ENCODE measurements at regions not wholly inside any gene's neighbourhood (a gene's known extent, or its start where the extent isn't known, plus 50 kb on each side); places are given as distances from the start of the nearest gene placed in this dataset.
A peak's percentile ranks its signal among the peaks of the same experiment; 100 is the strongest.

DNA sequence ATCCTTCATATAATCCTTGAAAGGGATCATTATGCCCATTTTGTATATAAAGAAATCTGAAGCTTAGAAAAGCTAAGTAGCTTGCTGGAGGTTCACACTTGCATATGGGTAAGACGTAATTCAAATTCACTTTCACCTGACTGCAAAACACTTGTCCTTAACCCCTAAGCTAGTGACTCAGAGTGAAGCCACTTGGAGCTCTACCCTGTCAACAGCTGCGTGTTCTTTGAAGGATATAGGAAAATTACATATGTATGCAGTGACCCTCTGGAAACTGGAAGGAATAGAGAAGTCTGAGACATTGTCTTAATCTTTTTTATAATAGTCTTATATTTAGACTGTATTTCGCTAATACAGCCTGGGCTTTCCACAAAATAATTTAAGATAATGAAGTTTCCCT, 80.0 kb upstream of the STK32A start:
- H3K27ac ChIP-seq (ENCODE audit: low read depth, low read length): no peak overlapping the region
- Mint-ChIP-seq H3K9me3 (ENCODE audit: unreplicated experiment) (no peaks in the 10 kb centered on the region), H3K4me1 (ENCODE audit: low read depth, unreplicated experiment) (no peaks in the 10 kb centered on the region), H3K36me3 (ENCODE audit: low read depth, unreplicated experiment) (no peaks in the 10 kb centered on the region), H3K4me3 (ENCODE audit: unreplicated experiment) (no peak overlapping the region), H3K27me3 (ENCODE audit: low read depth, unreplicated experiment) (no peaks in the 10 kb centered on the region), H3K27ac (ENCODE audit: unreplicated experiment) (no peak overlapping the region)
- H3K4me1 ChIP-seq (ENCODE audit: insufficient read depth, low read length): no peaks in the 10 kb centered on the region
- H3K4me3 ChIP-seq (ENCODE audit: insufficient read depth, low read depth, low read length): no peak overlapping the region
- no peak for DNase-seq (ENCODE audit: low read depth)
- H4K20me1 ChIP-seq (ENCODE audit: insufficient read depth, low read length): no peaks in the 10 kb centered on the region
- H3K36me3 ChIP-seq (ENCODE audit: insufficient read depth, low read length): no peaks in the 10 kb centered on the region
- no peak overlapping the region for H3K4me2 ChIP-seq (ENCODE audit: low read length)
- no peak overlapping the region for H2AFZ ChIP-seq (ENCODE audit: low read depth, low read length)
- H3K79me2 ChIP-seq (ENCODE audit: insufficient read depth, low read length): no peaks in the 10 kb centered on the region
- no peak for FAIRE-seq
- no peaks in the 10 kb centered on the region for H3K9me3 ChIP-seq (ENCODE audit: insufficient read depth, low read depth, low read length)
- H3K27me3 ChIP-seq (ENCODE audit: insufficient read depth, low read length): no peaks in the 10 kb centered on the region
- no peak overlapping the region for H3K9ac ChIP-seq (ENCODE audit: low read length)
- TF ChIP-seq EZH2 (IDR thresholded peaks at IDR 0.05; ENCODE audit: insufficient read depth, low read length): no peak
- TF ChIP-seq, protein P1, sequence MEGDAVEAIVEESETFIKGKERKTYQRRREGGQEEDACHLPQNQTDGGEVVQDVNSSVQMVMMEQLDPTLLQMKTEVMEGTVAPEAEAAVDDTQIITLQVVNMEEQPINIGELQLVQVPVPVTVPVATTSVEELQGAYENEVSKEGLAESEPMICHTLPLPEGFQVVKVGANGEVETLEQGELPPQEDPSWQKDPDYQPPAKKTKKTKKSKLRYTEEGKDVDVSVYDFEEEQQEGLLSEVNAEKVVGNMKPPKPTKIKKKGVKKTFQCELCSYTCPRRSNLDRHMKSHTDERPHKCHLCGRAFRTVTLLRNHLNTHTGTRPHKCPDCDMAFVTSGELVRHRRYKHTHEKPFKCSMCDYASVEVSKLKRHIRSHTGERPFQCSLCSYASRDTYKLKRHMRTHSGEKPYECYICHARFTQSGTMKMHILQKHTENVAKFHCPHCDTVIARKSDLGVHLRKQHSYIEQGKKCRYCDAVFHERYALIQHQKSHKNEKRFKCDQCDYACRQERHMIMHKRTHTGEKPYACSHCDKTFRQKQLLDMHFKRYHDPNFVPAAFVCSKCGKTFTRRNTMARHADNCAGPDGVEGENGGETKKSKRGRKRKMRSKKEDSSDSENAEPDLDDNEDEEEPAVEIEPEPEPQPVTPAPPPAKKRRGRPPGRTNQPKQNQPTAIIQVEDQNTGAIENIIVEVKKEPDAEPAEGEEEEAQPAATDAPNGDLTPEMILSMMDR (IDR thresholded peaks at IDR 0.05; ENCODE audit: insufficient read depth, low read depth, low read length): no peak

DNA sequence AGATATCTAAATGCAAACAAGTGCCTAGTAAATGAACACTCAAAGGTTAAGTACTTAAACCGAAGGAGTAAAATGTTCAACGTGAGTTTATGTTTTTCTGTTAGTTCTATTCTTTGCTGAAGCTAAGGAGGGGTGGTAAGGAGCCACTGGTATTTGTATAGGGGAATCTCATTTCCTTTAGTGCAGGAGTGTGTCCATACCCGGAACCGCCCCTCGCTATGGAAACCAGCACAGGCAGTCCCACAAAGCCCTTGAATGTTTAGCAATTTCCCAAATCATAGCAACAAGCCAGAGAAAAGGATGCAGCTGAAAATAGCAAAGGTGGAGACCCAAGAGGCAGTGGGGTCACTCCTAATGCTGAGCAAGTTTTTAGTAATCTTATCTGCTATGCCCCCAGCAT, 78.8 kb upstream of the STK32A start:
- DNase-seq (ENCODE audit: low read depth) (no peak), FAIRE-seq (no peak)
- TF ChIP-seq, protein P1 (IDR thresholded peaks at IDR 0.05; ENCODE audit: insufficient read depth, low read depth, low read length): no peak
- TF ChIP-seq EZH2 (IDR thresholded peaks at IDR 0.05; ENCODE audit: insufficient read depth, low read length): no peak
- Histone ChIP-seq H3K9ac (ENCODE audit: low read length) (no peak overlapping the region), H3K4me3 (ENCODE audit: insufficient read depth, low read depth, low read length) (no peak overlapping the region), H3K36me3 (ENCODE audit: insufficient read depth, low read length) (no peaks in the 10 kb centered on the region), H3K4me2 (ENCODE audit: low read length) (no peak overlapping the region), H3K27ac (ENCODE audit: low read depth, low read length) (no peak overlapping the region), H2AFZ (ENCODE audit: low read depth, low read length) (no peak overlapping the region), H3K9me3 (ENCODE audit: insufficient read depth, low read depth, low read length) (no peaks in the 10 kb centered on the region), H3K4me1 (ENCODE audit: insufficient read depth, low read length) (no peaks in the 10 kb centered on the region), H3K79me2 (ENCODE audit: insufficient read depth, low read length) (no peaks in the 10 kb centered on the region), H3K27me3 (ENCODE audit: insufficient read depth, low read length) (no peaks in the 10 kb centered on the region), H4K20me1 (ENCODE audit: insufficient read depth, low read length) (no peaks in the 10 kb centered on the region)
- Mint-ChIP-seq H3K4me3 (ENCODE audit: unreplicated experiment) (no peak overlapping the region), H3K27ac (ENCODE audit: unreplicated experiment) (no peak overlapping the region), H3K36me3 (ENCODE audit: low read depth, unreplicated experiment) (no peaks in the 10 kb centered on the region), H3K27me3 (ENCODE audit: low read depth, unreplicated experiment) (no peaks in the 10 kb centered on the region), H3K4me1 (ENCODE audit: low read depth, unreplicated experiment) (no peaks in the 10 kb centered on the region), H3K9me3 (ENCODE audit: unreplicated experiment) (no peaks in the 10 kb centered on the region)

DNA sequence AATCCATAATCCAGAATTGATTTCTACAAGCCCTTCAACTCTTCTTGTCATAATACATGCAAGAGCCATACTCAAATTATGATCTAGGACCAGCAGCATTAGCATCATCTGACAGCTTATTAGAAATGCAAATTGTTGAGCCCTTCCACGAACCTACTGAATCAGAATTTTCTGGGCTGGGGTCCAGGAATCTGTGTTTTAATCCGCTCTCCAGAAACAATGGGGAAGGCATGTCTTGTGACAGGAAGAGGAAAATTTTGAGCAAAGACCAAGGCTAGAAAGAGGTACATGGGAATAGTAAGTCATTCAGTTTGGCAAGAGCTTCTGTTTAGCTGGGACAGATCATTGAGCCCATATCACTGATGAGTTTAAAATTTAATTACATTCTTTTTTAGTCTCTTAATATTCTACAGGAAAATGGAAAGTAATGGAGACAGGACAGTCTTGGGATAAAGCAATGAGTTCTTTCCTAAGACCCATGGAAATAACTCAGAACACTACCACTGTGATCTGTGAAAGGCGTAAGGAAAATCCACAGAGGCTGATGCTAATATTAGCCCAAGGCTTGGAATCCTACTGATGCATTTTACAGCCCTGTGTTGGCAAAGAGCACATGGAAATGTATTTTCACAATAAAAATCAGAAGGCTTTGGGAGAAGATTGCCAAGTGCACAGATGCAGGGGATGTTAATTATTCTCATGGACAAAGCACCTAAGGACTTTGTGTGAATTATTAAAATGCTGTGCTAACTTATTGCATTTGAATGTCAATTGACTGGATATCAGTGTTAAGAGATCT, 73.7 kb upstream of the STK32A start:
- peaks cover 2% of the 10 kb centered on the region for H3K9me3 Mint-ChIP-seq (ENCODE audit: unreplicated experiment)
- Histone ChIP-seq H3K79me2 (ENCODE audit: insufficient read depth, low read length) (no peaks in the 10 kb centered on the region), H3K9ac (ENCODE audit: low read length) (no peak overlapping the region), H3K9me3 (ENCODE audit: insufficient read depth, low read depth, low read length) (no peaks in the 10 kb centered on the region), H2AFZ (ENCODE audit: low read depth, low read length) (no peak overlapping the region), H3K27ac (ENCODE audit: low read depth, low read length) (no peak overlapping the region), H3K27me3 (ENCODE audit: insufficient read depth, low read length) (no peaks in the 10 kb centered on the region), H4K20me1 (ENCODE audit: insufficient read depth, low read length) (no peaks in the 10 kb centered on the region), H3K4me2 (ENCODE audit: low read length) (no peak overlapping the region), H3K4me1 (ENCODE audit: insufficient read depth, low read length) (no peaks in the 10 kb centered on the region), H3K36me3 (ENCODE audit: insufficient read depth, low read length) (no peaks in the 10 kb centered on the region), H3K4me3 (ENCODE audit: insufficient read depth, low read depth, low read length) (no peak overlapping the region)
- DNase-seq (ENCODE audit: low read depth) (peak; percentile 25), FAIRE-seq (no peak)
- no peak overlapping the region for H3K27ac Mint-ChIP-seq (ENCODE audit: unreplicated experiment)
- no peak overlapping the region for H3K4me3 Mint-ChIP-seq (ENCODE audit: unreplicated experiment)
- H3K36me3 Mint-ChIP-seq (ENCODE audit: low read depth, unreplicated experiment): no peaks in the 10 kb centered on the region
- no peaks in the 10 kb centered on the region for H3K27me3 Mint-ChIP-seq (ENCODE audit: low read depth, unreplicated experiment)
- no peak for TF ChIP-seq EZH2 (IDR thresholded peaks at IDR 0.05; ENCODE audit: insufficient read depth, low read length)
- TF ChIP-seq, protein P1 (IDR thresholded peaks at IDR 0.05; ENCODE audit: insufficient read depth, low read depth, low read length): no peak
- no peaks in the 10 kb centered on the region for H3K4me1 Mint-ChIP-seq (ENCODE audit: low read depth, unreplicated experiment)

Measured in astrocyte (in vitro differentiated cells and primary cell).